ENCODE measurements at regions not wholly inside any gene's neighbourhood (a gene's known extent, or its start where the extent isn't known, plus 50 kb on each side); places are given as distances from the start of the nearest gene placed in this dataset.

GRCh38 chr4:62226082-62226481, 1026.0 kb downstream of the ADGRL3 start:
- Histone ChIP-seq H3K27ac (no peak overlapping the region), H3K36me3 (no peaks in the 10 kb centered on the region), H3K4me3 (no peak overlapping the region), H3K27me3 (no peaks in the 10 kb centered on the region), H3K4me1 (no peaks in the 10 kb centered on the region), H3K9me3 (no peaks in the 10 kb centered on the region)
- WGBS, 2 donors, result 47 to 56% methylated on average over 3 of the region's 3 CpGs
- ATAC-seq (ENCODE audit: low FRiP score in 2 of 2) (no peak), DNase-seq (no peak)
- TF ChIP-seq POLR2AphosphoS5 (IDR thresholded peaks at IDR 0.05) (no peak), CTCF (IDR thresholded peaks at IDR 0.05) (no peak), POLR2A (IDR thresholded peaks at IDR 0.05) (no peak), EP300 (IDR thresholded peaks at IDR 0.05) (no peak)

GRCh38 chr4:62222121-62222520, 1022.0 kb downstream of the ADGRL3 start:
- Histone ChIP-seq H3K4me1 (no peaks in the 10 kb centered on the region), H3K9me3 (no peaks in the 10 kb centered on the region), H3K36me3 (no peaks in the 10 kb centered on the region), H3K27ac (no peak overlapping the region), H3K4me3 (no peak overlapping the region), H3K27me3 (no peaks in the 10 kb centered on the region)
- ATAC-seq (ENCODE audit: low FRiP score in 2 of 2), result no peak
- WGBS, 2 donors, result 91% methylated on average over 4 of the region's 4 CpGs
- TF ChIP-seq EP300 (IDR thresholded peaks at IDR 0.05) (no peak), POLR2AphosphoS5 (IDR thresholded peaks at IDR 0.05) (no peak), CTCF (IDR thresholded peaks at IDR 0.05) (no peak), POLR2A (IDR thresholded peaks at IDR 0.05) (no peak)
- no peak for DNase-seq

- Histone ChIP-seq H3K4me1 (no peaks in the 10 kb centered on the region), H3K27ac (no peak overlapping the region), H3K4me3 (no peak overlapping the region), H3K27me3 (no peaks in the 10 kb centered on the region), H3K36me3 (no peaks in the 10 kb centered on the region), H3K9me3 (no peaks in the 10 kb centered on the region)
- ATAC-seq (ENCODE audit: low FRiP score in 2 of 2) (no peak), DNase-seq (no peak)
- TF ChIP-seq EP300 (IDR thresholded peaks at IDR 0.05), result no peak
- no peak for TF ChIP-seq POLR2A (IDR thresholded peaks at IDR 0.05)
Measured at GRCh38 chr4:62210486-62210885, 1010.4 kb downstream of the ADGRL3 start.

- Histone ChIP-seq H3K27me3 (no peaks in the 10 kb centered on the region), H3K9me3 (no peaks in the 10 kb centered on the region), H3K4me1 (no peaks in the 10 kb centered on the region), H3K4me3 (no peak overlapping the region), H3K27ac (no peak overlapping the region), H3K36me3 (no peaks in the 10 kb centered on the region)
- 57 to 61% methylated on average over 4 of the region's 4 CpGs for WGBS, 2 donors
- no peak for DNase-seq
- no peak for TF ChIP-seq POLR2AphosphoS5 (IDR thresholded peaks at IDR 0.05)
- no peak for TF ChIP-seq POLR2A (IDR thresholded peaks at IDR 0.05)
- no peak for TF ChIP-seq EP300 (IDR thresholded peaks at IDR 0.05)
- no peak for TF ChIP-seq CTCF (IDR thresholded peaks at IDR 0.05)
- no peak for ATAC-seq (ENCODE audit: low FRiP score in 2 of 2)
Measured at GRCh38 chr4:62209757-62210485, 1009.8 kb downstream of the ADGRL3 start.

GRCh38 chr4:62208921-62209320, 1008.8 kb downstream of the ADGRL3 start:
- no peak overlapping the region for H3K27ac ChIP-seq
- 87 to 95% methylated on average over 4 of the region's 4 CpGs for WGBS, 2 donors
- TF ChIP-seq CTCF (IDR thresholded peaks at IDR 0.05) (no peak), EP300 (IDR thresholded peaks at IDR 0.05) (no peak), POLR2A (IDR thresholded peaks at IDR 0.05) (no peak), POLR2AphosphoS5 (IDR thresholded peaks at IDR 0.05) (no peak)
- no peaks in the 10 kb centered on the region for H3K9me3 ChIP-seq
- no peak for DNase-seq
- no peaks in the 10 kb centered on the region for H3K4me1 ChIP-seq
- H3K36me3 ChIP-seq, result no peaks in the 10 kb centered on the region
- no peak overlapping the region for H3K4me3 ChIP-seq
- no peak for ATAC-seq (ENCODE audit: low FRiP score in 2 of 2)
- no peaks in the 10 kb centered on the region for H3K27me3 ChIP-seq
